Kasumi-1 (cell line): ENCODE measurements at regions not wholly inside any gene's neighbourhood (a gene's known extent, or its start where the extent isn't known, plus 50 kb on each side); places are given as distances from the start of the nearest gene placed in this dataset.
A peak's percentile ranks its signal among the peaks of the same experiment; 100 is the strongest.
"Not testable (repeated sequence)": the region's sequence is repeated elsewhere in the genome, so short reads cannot be mapped to it uniquely, and the experiment has no call there.

Experiments
- DNase-seq, 2 experiments: peaks; one replicate each; lab custom pipeline; 2025; lab: John Stamatoyannopoulos, UW

DNA sequence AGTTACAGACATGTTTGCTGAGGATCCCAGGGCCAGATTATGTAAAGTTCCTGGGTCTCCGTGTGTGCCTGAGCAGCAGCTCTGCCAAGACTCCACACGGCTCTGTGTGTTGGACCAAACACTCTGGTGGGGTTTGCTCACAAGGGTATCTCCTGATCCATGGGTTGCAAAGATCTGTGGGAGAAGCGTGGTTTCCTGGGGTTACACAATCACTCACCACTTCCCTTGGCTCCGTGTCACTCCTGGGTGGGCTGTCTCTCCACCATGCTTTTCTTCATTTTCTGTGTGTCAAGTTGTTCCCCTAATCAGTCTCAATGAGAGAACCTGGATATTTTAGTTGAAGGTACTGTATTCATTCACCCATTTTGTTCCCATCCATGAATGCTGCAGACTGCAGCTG lies 1088.8 kb downstream of the FSCB start:
- peak; percentile 66 to 75 for DNase-seq

GRCh38 chr14:43413084-43413483 lies 1094.0 kb downstream of the FSCB start:
- no peak for DNase-seq

GRCh38 chr14:43411841-43412240 lies 1095.2 kb downstream of the FSCB start:
- no peak for DNase-seq

GRCh38 chr14:43410631-43411030 lies 1096.5 kb downstream of the FSCB start:
- no peak for DNase-seq

GRCh38 chr14:43408472-43408871 lies 1098.6 kb downstream of the FSCB start:
- DNase-seq = no peak

GRCh38 chr14:43407706-43408105 lies 1099.4 kb downstream of the FSCB start:
- DNase-seq = no peak

DNA sequence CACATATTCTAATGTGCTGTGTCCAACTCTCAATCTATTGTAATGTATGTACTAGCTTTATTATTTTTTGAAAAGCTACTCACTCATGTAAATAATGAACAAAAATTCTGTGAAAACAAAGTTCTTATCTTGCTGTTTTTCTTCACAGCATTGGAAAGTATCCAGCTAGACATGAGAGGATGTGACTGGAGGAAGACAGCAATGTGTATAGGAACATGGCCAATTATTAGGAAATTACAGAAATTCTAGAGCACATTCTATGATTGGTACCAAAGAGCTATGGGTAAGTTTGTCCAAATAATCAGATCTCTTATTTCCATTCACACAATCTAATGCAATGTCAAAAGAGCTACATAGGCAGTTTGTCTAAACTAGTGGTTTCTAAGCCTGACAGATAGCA lies 1100.2 kb downstream of the FSCB start:
- no peak for DNase-seq

DNA sequence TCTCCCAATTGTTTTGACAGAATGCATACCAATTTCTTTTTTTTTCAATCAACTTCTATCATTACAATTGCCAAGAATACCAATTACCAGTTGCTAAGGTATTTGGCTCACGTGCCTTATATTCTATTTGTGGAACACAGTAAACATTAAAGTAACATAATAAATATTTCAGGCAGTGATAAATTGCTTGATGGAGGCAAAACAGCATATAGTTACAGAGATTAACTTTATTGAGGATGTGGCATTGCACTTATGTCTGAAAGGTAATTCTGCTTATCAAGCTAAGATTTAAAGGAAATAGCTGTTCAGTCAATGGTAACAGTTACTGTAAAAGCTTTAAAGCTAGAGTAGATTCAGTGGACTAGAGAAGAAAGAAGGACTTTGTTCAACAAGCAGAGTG lies 1107.8 kb downstream of the FSCB start:
- DNase-seq = no peak

GRCh38 chr14:43370565-43370896 lies 1136.6 kb downstream of the FSCB start:
- DNase-seq = not testable (repeated sequence)

- DNase-seq = no peak
Measured at GRCh38 chr14:43369710-43370564, 1137.1 kb downstream of the FSCB start.

DNA sequence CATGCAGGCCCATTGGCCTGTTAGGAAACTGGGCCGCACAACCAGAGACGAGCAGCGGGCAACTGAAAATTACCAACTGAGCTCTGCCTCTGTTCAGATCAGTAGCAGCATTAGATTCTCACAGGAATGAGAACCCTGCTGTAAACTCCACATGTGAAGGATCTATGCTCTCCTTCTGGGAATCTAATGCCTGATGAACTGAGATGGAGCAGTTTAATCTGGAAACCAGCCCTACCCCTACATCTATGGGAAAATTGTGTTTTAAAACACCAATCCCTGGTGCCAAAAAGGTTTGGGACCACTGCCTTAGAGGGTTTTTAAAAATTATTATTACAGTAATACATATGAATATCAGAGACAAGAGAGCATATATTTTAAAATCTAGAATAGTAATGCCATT lies 1144.5 kb downstream of the FSCB start:
- no peak for DNase-seq

GRCh38 chr14:43361751-43362150 lies 1145.3 kb downstream of the FSCB start:
- DNase-seq = no peak

DNA sequence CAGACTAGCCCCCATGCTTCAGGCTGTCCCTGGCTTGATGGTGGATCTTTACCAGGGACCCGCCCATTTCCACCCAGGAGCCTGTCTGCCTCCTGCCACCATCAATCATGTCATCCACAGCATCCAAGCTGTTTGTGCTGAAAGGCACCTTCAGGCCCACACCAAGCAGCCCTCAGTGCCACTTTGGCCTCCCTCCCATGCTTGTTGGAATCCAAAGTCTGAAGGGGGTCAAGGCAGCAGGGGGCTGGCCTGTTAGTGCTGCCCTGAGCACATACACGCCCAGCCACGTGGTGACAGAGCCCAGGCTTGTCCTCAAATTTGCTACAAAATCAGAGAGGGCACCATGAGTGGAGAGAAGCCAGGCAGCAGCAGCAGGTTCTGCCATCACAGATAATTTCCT lies 1146.8 kb downstream of the FSCB start:
- no peak for DNase-seq

DNA sequence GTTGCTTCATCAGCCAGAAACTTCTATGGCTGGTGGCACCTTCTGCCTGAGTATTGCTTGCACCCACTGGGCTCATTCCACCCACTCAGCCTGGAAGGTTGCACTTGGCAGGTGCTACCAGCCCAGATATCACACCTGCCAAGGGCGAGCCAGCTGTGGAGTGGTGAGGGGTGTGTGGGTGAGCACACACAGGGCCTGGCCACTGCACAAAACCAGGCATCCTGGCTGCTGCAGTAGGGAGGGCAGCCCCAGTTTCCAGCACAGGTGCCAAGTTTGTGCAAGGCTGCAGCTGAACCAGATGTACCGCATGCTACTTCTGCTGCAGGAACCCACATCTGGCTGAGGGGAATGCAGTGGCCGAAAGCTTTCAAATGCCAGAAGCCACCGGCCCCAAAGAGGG lies 1147.8 kb downstream of the FSCB start:
- DNase-seq = no peak

DNA sequence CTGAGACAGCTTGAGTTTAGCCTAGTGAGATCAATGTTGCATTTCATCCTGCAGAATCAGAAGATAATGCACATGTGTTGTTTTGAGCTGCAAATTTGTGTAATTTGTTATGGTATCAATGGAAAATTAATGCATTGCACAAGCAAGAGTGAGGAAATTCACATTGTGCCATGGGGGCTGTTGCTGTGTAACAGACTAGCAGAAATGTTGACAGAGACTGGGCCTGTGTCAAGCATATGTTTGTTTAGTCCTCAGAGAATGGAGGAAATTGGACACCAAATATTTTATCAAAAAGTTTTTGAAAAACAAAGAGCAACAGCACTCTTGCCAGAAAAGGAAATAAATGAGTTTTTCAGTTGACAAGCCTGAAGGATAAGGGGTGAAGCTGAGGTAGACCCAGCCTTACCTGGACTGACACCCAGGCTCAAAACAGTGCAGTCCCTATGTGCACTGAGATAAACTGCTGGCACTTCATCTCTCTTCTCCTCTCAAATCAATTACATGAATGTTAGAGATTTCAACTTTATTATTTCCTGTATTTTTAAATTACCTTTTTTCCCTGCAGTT lies 1150.0 kb downstream of the FSCB start:
- no peak for DNase-seq

- no peak for DNase-seq
Measured at GRCh38 chr14:43356382-43356781, 1150.7 kb downstream of the FSCB start.

DNA sequence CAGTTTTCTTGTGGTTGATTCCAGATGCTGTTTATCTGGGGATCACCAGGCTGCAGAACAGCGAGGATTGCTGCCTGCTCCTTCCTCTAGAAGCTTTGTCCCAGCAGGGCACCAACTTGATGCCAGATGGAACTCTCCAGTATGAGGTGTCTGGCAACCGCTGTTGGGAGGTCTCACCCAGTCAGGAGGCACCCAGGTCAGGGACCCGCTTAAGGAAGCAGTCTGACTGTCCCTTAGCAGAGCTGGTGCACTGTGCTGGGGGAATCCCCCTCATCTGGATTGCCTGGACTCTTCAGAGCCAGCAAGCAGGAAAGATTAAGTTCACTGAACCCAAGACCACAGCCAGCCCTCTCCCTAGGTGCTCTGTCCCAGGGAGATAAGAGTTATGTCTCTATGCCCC lies 1165.2 kb downstream of the FSCB start:
- DNase-seq = no peak

GRCh38 chr14:43338713-43339112 lies 1168.4 kb downstream of the FSCB start:
- DNase-seq = no peak

GRCh38 chr14:43336351-43336750 lies 1170.7 kb downstream of the FSCB start:
- DNase-seq = no peak

DNA sequence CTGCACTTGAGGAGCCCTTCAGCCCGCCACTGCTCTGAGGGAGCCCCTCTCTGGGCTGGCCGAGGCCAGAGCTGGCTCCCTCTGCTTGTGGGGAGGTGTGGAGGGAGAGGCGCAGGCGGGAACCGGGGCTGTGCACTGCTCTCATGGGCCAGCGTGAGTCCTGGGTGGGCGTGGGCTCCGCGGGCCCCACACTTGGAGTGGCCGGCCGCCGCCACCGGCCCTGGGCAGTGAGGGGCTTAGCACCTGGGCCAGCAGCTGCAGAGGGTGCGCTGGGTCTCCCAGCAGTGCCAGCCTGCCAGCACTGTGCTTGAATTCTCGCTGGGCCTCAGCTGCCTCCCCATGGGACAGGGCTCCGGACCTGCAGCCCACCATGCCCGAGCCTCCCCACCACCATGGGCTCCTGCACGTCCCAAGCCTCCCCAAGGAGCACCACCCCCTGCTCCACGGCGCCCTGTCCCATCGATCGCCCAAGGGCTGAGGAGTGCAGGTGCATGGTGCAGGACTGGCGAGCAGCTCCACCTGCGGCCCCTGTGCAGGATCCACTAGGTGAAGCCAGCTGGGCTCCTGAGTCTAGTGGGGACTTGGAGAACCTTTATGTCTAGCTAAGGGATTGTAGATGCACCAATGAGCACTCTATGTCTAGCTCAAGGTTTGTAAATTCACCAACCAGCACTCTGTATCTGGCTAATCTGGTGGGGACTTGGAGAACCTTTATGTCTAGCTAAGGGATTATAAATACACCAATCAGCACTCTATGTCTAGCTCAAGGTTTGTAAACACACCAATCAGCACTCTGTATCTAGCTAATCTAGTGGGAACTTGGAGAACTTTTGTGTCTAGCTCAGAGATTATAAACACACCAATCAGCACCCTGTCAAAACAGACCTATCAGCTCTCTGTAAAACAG lies 1180.3 kb downstream of the FSCB start:
- DNase-seq = not testable (repeated sequence)

DNA sequence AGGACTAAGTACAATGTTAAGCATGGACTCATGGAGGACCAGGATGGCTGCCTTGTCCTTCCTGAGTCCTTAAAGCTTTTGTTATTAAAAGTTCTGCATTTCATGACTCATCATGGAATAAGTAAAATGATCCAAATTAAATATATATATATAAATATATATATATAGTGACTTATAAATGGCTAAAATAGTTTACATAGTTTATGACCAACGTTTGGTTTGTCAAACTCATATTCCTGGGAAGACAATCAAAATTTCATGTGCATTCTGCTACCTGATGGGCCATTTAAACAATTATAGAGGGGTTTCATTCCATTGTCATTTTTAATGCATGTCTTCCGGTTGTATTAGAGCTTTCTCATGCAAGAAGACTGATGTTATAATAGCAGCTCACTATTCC lies 1190.7 kb downstream of the FSCB start:
- DNase-seq = no peak

DNA sequence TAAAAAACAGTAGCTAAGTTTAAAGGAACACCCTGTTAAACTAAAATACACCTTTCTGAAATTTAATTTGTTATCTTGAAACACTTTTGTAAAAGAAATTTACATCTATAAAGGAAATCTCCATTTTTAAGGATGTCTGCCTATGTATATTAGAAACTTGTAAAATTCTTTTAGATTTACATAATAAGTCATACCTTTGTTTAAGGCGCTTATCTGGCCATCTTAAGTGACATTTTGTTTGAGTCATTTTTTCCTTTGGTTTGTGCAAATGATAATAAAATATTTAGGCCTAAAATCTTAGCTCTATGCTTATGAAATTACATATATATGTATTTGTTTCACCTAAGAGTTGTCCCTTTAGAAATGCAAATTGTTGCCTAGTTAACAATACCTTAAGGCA lies 1193.4 kb downstream of the FSCB start:
- no peak for DNase-seq
